GM12865 (cell line): ENCODE measurements at regions not wholly inside any gene's neighbourhood (a gene's known extent, or its start where the extent isn't known, plus 50 kb on each side); places are given as distances from the start of the nearest gene placed in this dataset.

ENCODE experiments used
- DNase-seq: peaks from one replicate; pipeline ENCODE4 v3.0.0; 2010; ENCODE audit warnings: low read depth
- H3K4me3 ChIP-seq: 2 replicates; pipeline ENCODE4 v1.5.1; 2011; ENCODE audit warnings: mild to moderate bottlenecking, low read depth, low read length, control low read depth
- TF ChIP-seq, protein P1 (sequence below): IDR thresholded peaks from 2 replicates; pipeline ENCODE4 v1.5.1; 2011; ENCODE audit warnings: low read length, control low read depth, low read depth, inconsistent platforms; ENCODE audit not compliant: insufficient read depth; ENCODE audit errors: missing control alignments

DNA sequence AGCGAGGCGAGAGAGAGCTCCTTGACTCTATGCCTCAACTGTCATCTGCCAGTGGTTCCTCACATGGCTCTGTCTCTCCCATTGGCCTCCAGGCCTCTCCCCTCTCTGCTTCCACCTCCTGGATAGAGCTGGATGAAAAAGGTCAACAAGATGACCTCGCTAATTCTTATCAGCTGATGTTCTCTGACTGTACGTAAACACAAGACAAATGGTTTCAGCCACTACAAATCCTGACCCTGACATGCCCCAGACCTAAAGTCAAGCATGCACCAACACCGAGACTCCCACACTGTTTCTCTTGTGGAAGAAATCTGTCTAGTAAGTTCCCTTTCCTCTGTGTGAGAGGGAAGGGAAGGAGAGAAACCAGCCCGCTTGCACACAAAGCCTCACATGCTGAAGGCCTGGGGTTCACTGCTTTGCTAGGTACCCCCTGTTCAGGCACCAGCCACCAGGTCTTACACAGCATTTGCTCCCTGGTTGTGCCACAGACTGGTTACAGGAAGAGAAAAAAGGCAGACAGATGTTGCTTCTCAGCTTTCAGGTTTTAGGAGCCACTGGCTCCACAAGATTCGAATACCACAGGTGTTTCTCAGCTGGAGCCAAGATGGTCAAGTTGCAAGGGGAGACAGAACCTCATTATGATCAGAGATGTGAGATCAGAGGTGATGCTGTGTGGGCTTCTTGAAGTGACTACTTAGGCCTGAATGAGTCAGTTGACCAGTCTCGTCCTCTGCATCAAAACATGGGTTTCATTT is 592.5 kb downstream of the CCDC171 start:
- peak; percentile 79 for DNase-seq
- no peak overlapping the region for H3K4me3 ChIP-seq
- TF ChIP-seq, protein P1, sequence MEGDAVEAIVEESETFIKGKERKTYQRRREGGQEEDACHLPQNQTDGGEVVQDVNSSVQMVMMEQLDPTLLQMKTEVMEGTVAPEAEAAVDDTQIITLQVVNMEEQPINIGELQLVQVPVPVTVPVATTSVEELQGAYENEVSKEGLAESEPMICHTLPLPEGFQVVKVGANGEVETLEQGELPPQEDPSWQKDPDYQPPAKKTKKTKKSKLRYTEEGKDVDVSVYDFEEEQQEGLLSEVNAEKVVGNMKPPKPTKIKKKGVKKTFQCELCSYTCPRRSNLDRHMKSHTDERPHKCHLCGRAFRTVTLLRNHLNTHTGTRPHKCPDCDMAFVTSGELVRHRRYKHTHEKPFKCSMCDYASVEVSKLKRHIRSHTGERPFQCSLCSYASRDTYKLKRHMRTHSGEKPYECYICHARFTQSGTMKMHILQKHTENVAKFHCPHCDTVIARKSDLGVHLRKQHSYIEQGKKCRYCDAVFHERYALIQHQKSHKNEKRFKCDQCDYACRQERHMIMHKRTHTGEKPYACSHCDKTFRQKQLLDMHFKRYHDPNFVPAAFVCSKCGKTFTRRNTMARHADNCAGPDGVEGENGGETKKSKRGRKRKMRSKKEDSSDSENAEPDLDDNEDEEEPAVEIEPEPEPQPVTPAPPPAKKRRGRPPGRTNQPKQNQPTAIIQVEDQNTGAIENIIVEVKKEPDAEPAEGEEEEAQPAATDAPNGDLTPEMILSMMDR: no peak

DNA sequence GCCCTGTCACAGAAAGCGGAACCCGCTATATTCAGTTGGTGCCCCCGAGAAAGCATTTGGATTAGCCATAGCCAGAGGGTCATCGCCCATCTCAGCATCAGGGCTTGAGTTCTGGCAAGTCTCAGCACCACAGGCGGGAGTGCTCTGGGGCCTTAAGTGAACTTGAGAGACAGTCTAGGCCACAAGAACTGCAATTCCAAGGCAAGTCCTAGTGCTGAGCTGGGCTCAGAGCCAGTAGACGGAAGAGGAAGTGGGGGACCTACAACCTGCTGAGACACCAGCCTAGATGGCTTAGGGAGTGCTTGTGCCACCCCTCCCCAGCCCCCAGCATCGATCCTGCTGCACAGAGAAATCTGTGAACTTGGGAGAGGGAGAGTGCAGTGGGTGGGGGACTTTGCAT is 594.9 kb downstream of the CCDC171 start:
- TF ChIP-seq, protein P1: no peak
- no peak overlapping the region for H3K4me3 ChIP-seq
- DNase-seq: no peak

DNA sequence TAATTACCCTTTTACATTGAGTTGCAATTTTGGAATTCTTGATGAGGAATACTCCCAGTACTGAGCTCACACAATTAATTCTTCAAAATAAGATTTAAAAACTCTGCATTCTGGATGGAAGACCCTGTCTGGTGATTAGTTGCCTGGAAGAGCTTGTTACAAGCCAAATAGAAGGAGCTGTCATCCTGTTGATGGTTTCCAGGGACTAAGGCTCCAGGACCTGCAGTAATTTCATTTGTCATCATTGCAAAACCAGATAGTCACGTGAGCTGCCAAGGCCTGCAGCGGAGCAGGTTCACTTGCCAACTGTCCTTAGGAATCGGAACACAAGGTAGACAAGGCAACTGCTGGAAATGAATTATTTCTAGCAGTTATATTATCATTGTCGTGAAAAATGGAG is 597.7 kb downstream of the CCDC171 start:
- DNase-seq: no peak
- no peak overlapping the region for H3K4me3 ChIP-seq
- TF ChIP-seq, protein P1: no peak

DNA sequence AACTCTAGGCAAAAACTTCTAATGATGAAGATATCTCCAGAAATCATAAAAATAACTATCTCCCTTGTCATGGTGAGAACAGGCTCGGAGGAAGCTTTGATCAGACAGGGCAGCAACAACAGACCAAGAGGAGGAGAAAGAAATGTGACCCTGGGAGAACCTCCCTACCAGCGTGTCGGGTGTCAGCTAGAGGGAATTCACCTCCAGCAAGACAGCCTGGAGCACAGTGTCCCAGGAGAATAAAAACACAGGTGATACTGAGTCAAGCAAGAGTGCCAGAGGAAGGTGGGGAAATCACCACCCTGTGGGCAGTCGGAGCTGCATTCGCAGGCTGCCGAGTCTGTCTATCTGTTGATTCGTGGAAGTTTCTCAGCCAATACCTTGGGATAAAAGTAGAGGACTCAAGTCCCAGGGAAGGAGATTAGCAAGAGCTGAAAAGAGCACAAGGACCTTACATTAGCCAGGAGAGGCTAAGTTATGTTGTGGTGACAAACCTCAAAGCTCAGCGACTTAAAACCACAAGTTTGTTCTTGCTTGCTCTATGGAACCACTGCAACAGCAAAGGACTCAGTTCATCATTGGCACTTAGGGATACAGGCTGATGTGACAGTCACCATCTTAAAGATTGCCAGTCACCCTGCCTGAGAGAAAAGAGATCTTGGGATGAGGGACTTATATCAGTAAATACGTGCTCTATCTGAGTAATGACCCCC is 598.3 kb downstream of the CCDC171 start:
- no peak for DNase-seq
- TF ChIP-seq, protein P1: no peak
- H3K4me3 ChIP-seq: no peak overlapping the region

DNA sequence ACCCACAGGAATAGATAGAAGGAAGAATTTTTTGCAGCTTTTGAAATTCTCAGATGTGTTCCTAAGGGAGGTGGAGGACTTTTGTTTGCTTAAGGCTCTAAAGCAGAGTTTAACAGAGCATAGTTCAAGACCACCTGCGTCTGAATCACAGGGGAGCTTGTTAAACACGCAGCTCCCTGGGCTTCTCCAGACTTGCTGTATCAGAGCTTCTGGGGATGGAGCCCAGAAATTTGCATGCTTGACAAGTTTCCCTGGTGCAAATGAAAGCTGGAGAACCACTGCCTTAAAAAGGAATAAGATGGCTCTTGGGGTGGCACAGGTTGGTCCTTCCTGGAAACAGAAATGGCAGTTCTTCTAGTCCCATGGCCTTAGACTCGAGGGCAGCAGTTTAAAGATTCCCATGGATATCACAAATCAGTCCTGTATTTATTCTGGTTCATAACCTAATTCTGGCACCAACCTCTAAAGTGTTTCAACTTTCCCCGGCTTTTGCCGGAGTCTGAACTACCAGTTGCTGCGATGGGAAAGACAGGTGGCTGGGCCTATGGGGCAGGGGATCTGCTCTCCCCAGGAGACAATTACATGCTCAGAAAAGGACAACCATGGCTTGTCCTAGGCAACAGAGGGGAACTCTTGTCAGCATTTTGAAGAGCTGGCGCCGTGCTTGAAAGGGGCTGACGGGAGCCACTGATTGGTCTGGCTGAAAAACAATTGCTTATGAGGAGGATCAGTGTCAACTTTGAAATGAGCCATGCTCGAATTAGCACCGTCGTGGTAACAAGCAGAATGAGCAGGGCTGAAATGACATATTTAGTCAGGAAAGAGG is 599.6 kb downstream of the CCDC171 start:
- TF ChIP-seq, protein P1: no peak
- no peak overlapping the region for H3K4me3 ChIP-seq
- DNase-seq: no peak

DNA sequence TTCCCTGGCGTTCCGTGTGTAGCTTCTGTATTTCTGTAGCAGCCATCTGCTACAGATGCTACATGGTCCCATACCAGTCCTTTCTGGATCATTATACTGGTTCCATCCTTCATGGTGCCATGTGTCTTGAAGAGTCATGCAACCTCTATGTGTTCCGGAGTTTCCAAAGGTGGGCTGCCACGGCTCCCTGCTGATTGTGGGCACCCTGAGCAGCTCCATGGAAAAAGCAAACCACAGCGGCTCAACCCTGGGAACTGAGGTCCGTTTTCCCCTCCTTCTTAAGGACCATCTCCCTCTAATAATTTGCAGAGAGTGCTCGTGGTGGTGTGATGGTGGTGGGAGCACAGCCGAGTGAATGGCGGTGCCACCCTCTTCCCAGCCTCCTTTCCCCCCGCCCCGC is 600.4 kb downstream of the CCDC171 start:
- TF ChIP-seq, protein P1: no peak
- no peak for DNase-seq
- no peak overlapping the region for H3K4me3 ChIP-seq
